GM23338 (cell line): ENCODE measurements at regions not wholly inside any gene's neighbourhood (a gene's known extent, or its start where the extent isn't known, plus 50 kb on each side); places are given as distances from the start of the nearest gene placed in this dataset.
A peak's percentile ranks its signal among the peaks of the same experiment; 100 is the strongest.

Source experiments
- ATAC-seq: fragments of 200-7000 bp; cut with Tn5 transposase; 3 replicates; pipeline ENCODE4 v1.9.1; 2020
- DNase-seq: peaks from one replicate; pipeline ENCODE4 v3.0.0-alpha.2; 2015; ENCODE audit warnings: low spot score
- H2AFZ ChIP-seq: fragments of 200-600 bp; sonication (generic); 2 replicates; pipeline ENCODE4 v1.8.0; 2016; ENCODE audit warnings: antibody characterized with exemption, mild to moderate bottlenecking, moderate library complexity
- H3F3A ChIP-seq: fragments of 200-600 bp; sonication (generic); replicated peaks from 2 replicates; pipeline ENCODE4 v1.8.0; 2017; ENCODE audit warnings: antibody characterized with exemption, mixed run types, low read depth
- H3K27ac ChIP-seq: fragments of 200-600 bp; sonication (generic); 2 replicates; pipeline ENCODE4 v1.6.1; 2016; ENCODE audit warnings: low read depth
- H3K27me3 ChIP-seq: fragments of 200-600 bp; sonication (generic); 2 replicates; pipeline ENCODE4 v1.8.0; 2016; ENCODE audit warnings: mild to moderate bottlenecking, mixed run types, moderate library complexity; ENCODE audit not compliant: insufficient read depth
- H3K36me3 ChIP-seq: fragments of 200-600 bp; sonication (generic); 2 replicates; pipeline ENCODE4 v1.8.0; 2016; ENCODE audit warnings: mild to moderate bottlenecking; ENCODE audit not compliant: insufficient read depth
- H3K4me1 ChIP-seq: fragments of 200-600 bp; sonication (generic); 2 replicates; pipeline ENCODE4 v1.8.0; 2016; ENCODE audit warnings: mild to moderate bottlenecking, moderate library complexity; ENCODE audit not compliant: insufficient read depth
- H3K4me2 ChIP-seq: fragments of 200-600 bp; sonication (generic); 2 replicates; pipeline ENCODE4 v1.7.1; 2017; ENCODE audit warnings: mixed run types
- H3K4me3 ChIP-seq: fragments of 200-600 bp; sonication (generic); 2 replicates; pipeline ENCODE4 v1.6.1; 2016; ENCODE audit warnings: mixed run types
- H3K79me2 ChIP-seq: fragments of 200-600 bp; sonication (generic); replicated peaks from 2 replicates; pipeline ENCODE4 v1.8.0; 2017; ENCODE audit warnings: mild to moderate bottlenecking; ENCODE audit not compliant: insufficient read depth
- H3K9me2 ChIP-seq: fragments of 200-600 bp; sonication (generic); 2 replicates; pipeline ENCODE4 v1.8.0; 2017; ENCODE audit not compliant: insufficient read depth
- H4K20me1 ChIP-seq: fragments of 200-600 bp; sonication (generic); replicated peaks from 2 replicates; pipeline ENCODE4 v1.8.0; 2017; ENCODE audit warnings: mild to moderate bottlenecking; ENCODE audit not compliant: insufficient read depth
- H3K27ac Mint-ChIP-seq: 2 replicates; pipeline ENCODE4 v1.8.0; 2020; ENCODE audit warnings: inconsistent platforms, mild to moderate bottlenecking, moderate library complexity, mixed read lengths
- H3K27me3 Mint-ChIP-seq: 3 replicates; pipeline ENCODE4 v1.8.0; 2022; ENCODE audit warnings: low read depth, mild to moderate bottlenecking, moderate library complexity, mixed read lengths, inconsistent platforms; ENCODE audit not compliant: insufficient read depth, poor library complexity
- H3K36me3 Mint-ChIP-seq: 3 replicates; pipeline ENCODE4 v1.8.0; 2021; ENCODE audit warnings: low read depth, mild to moderate bottlenecking, inconsistent platforms, moderate library complexity, mixed read lengths
- H3K4me1 Mint-ChIP-seq: 3 replicates; pipeline ENCODE4 v1.8.0; 2020; ENCODE audit warnings: mild to moderate bottlenecking, inconsistent platforms, mixed read lengths
- H3K4me3 Mint-ChIP-seq: 3 replicates; pipeline ENCODE4 v1.8.0; 2021; ENCODE audit warnings: moderate library complexity, mild to moderate bottlenecking, inconsistent platforms, mixed read lengths
- H3K9me3 Mint-ChIP-seq: 3 replicates; pipeline ENCODE4 v1.8.0; 2020; ENCODE audit warnings: moderate library complexity, mild to moderate bottlenecking, inconsistent platforms, mixed read lengths
- CREB1 ChIP-seq: fragments of 250-450 bp; sonication (Bioruptor Pico); IDR thresholded peaks from 2 replicates; pipeline ENCODE4 v1.5.0; 2020; ENCODE audit warnings: low read depth, mild to moderate bottlenecking, moderate library complexity
- CTCF ChIP-seq, 2 experiments: fragments of 200-600 bp in 1 of 2; sonication (generic) in 1 of 2; conservative IDR thresholded peaks; 2 replicates each; pipeline versions ENCODE4 v1.5.1 to v1.6.1; 2016 to 2017; ENCODE audit warnings: antibody characterized with exemption in 2 of 2, low read depth in 2 of 2, mild to moderate bottlenecking in 2 of 2, moderate library complexity in 1 of 2
- EZH2 ChIP-seq: fragments of 200-600 bp; sonication (generic); IDR thresholded peaks from one replicate; pipeline ENCODE4 v1.8.0; 2017; ENCODE audit warnings: antibody characterized with exemption, mild to moderate bottlenecking, low read depth; ENCODE audit not compliant: unreplicated experiment
- EZH2phosphoT487 ChIP-seq: fragments of 200-600 bp; sonication (generic); IDR thresholded peaks from one replicate; pipeline ENCODE4 v1.8.1; 2018; ENCODE audit warnings: antibody characterized with exemption; ENCODE audit not compliant: unreplicated experiment
- JUNB ChIP-seq: IDR thresholded peaks from one replicate; pipeline ENCODE4 v1.6.1; 2016; ENCODE audit warnings: antibody characterized with exemption; ENCODE audit not compliant: unreplicated experiment
- NANOG ChIP-seq: IDR thresholded peaks from 2 replicates; pipeline ENCODE4 v1.6.1; 2016; ENCODE audit warnings: antibody characterized with exemption, borderline replicate concordance
- POLR2AphosphoS5 ChIP-seq: IDR thresholded peaks from 2 replicates; pipeline ENCODE4 v1.6.1; 2016; ENCODE audit warnings: antibody characterized with exemption, low read depth
- STAT1 ChIP-seq: IDR thresholded peaks from one replicate; pipeline ENCODE4 v1.6.1; 2016; ENCODE audit warnings: antibody characterized with exemption; ENCODE audit not compliant: unreplicated experiment
- ZNF114 ChIP-seq: fragments of 250-450 bp; sonication (Bioruptor Pico); IDR thresholded peaks from 2 replicates; pipeline ENCODE4 v1.5.0; 2020; ENCODE audit warnings: mild to moderate bottlenecking, moderate library complexity
- ZNF331 ChIP-seq: fragments of 250-450 bp; sonication (Bioruptor Pico); IDR thresholded peaks from 2 replicates; pipeline ENCODE4 v1.5.0; 2020; ENCODE audit warnings: low read depth, mild to moderate bottlenecking, moderate library complexity
- TF ChIP-seq, protein P1 (sequence below): IDR thresholded peaks from one replicate; pipeline ENCODE4 v1.6.1; 2018; ENCODE audit warnings: antibody characterized with exemption; ENCODE audit not compliant: unreplicated experiment
- TF ChIP-seq, protein P2 (sequence below): fragments of 250-450 bp; sonication (Bioruptor Pico); IDR thresholded peaks from 2 replicates; pipeline ENCODE4 v1.5.0; 2020; ENCODE audit warnings: mild to moderate bottlenecking, moderate library complexity
- TF ChIP-seq, protein P3 (sequence below): IDR thresholded peaks from 2 replicates; pipeline ENCODE4 v1.6.1; 2016; ENCODE audit warnings: antibody characterized with exemption

DNA sequence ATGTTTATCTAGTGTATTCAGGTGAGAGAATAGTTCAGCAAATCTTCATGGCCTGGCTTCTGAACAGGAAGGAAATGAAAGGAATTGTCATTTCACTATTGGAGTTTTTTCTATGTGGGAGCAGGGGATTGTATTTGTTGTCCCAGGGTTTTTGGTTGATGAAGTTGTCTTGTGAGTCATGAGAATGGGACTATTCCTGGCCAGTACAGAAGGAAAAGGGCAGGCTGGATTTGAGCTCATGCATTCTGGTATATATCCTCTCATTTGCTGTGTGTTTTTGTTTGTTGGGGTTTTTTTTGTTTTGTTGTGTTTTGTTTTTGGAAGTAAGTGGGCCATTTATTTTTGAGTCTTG lies 101.2 kb upstream of the MKLN1 start:
- Histone ChIP-seq H3F3A (no peaks in the 10 kb centered on the region), H3K4me3 (no peak overlapping the region), H3K4me2 (no peak overlapping the region), H4K20me1 (no peaks in the 10 kb centered on the region), H3K27ac (no peak overlapping the region), H3K4me1 (no peaks in the 10 kb centered on the region), H3K36me3 (no peaks in the 10 kb centered on the region), H3K79me2 (no peaks in the 10 kb centered on the region), H3K9me2 (no peaks in the 10 kb centered on the region), H3K27me3 (no peaks in the 10 kb centered on the region), H2AFZ (peak overlapping the region; percentile 90; the same call in 1 of the 2 replicates)
- peaks cover 5% of the 10 kb centered on the region for H3K27me3 Mint-ChIP-seq
- no peaks in the 10 kb centered on the region for H3K36me3 Mint-ChIP-seq
- H3K4me3 Mint-ChIP-seq: no peak overlapping the region
- DNase-seq: no peak
- ATAC-seq: no peak
- H3K4me1 Mint-ChIP-seq: peaks cover 9% of the 10 kb centered on the region
- TF ChIP-seq ZNF114 (CRISPR knock-in tag): no peak
- TF ChIP-seq STAT1: no peak
- TF ChIP-seq POLR2AphosphoS5: no peak
- TF ChIP-seq JUNB: no peak
- TF ChIP-seq EZH2phosphoT487: no peak
- no peak for TF ChIP-seq EZH2
- TF ChIP-seq, protein P1, sequence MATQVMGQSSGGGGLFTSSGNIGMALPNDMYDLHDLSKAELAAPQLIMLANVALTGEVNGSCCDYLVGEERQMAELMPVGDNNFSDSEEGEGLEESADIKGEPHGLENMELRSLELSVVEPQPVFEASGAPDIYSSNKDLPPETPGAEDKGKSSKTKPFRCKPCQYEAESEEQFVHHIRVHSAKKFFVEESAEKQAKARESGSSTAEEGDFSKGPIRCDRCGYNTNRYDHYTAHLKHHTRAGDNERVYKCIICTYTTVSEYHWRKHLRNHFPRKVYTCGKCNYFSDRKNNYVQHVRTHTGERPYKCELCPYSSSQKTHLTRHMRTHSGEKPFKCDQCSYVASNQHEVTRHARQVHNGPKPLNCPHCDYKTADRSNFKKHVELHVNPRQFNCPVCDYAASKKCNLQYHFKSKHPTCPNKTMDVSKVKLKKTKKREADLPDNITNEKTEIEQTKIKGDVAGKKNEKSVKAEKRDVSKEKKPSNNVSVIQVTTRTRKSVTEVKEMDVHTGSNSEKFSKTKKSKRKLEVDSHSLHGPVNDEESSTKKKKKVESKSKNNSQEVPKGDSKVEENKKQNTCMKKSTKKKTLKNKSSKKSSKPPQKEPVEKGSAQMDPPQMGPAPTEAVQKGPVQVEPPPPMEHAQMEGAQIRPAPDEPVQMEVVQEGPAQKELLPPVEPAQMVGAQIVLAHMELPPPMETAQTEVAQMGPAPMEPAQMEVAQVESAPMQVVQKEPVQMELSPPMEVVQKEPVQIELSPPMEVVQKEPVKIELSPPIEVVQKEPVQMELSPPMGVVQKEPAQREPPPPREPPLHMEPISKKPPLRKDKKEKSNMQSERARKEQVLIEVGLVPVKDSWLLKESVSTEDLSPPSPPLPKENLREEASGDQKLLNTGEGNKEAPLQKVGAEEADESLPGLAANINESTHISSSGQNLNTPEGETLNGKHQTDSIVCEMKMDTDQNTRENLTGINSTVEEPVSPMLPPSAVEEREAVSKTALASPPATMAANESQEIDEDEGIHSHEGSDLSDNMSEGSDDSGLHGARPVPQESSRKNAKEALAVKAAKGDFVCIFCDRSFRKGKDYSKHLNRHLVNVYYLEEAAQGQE: no peak
- TF ChIP-seq ZNF331 (CRISPR knock-in tag): no peak
- TF ChIP-seq, protein P2, sequence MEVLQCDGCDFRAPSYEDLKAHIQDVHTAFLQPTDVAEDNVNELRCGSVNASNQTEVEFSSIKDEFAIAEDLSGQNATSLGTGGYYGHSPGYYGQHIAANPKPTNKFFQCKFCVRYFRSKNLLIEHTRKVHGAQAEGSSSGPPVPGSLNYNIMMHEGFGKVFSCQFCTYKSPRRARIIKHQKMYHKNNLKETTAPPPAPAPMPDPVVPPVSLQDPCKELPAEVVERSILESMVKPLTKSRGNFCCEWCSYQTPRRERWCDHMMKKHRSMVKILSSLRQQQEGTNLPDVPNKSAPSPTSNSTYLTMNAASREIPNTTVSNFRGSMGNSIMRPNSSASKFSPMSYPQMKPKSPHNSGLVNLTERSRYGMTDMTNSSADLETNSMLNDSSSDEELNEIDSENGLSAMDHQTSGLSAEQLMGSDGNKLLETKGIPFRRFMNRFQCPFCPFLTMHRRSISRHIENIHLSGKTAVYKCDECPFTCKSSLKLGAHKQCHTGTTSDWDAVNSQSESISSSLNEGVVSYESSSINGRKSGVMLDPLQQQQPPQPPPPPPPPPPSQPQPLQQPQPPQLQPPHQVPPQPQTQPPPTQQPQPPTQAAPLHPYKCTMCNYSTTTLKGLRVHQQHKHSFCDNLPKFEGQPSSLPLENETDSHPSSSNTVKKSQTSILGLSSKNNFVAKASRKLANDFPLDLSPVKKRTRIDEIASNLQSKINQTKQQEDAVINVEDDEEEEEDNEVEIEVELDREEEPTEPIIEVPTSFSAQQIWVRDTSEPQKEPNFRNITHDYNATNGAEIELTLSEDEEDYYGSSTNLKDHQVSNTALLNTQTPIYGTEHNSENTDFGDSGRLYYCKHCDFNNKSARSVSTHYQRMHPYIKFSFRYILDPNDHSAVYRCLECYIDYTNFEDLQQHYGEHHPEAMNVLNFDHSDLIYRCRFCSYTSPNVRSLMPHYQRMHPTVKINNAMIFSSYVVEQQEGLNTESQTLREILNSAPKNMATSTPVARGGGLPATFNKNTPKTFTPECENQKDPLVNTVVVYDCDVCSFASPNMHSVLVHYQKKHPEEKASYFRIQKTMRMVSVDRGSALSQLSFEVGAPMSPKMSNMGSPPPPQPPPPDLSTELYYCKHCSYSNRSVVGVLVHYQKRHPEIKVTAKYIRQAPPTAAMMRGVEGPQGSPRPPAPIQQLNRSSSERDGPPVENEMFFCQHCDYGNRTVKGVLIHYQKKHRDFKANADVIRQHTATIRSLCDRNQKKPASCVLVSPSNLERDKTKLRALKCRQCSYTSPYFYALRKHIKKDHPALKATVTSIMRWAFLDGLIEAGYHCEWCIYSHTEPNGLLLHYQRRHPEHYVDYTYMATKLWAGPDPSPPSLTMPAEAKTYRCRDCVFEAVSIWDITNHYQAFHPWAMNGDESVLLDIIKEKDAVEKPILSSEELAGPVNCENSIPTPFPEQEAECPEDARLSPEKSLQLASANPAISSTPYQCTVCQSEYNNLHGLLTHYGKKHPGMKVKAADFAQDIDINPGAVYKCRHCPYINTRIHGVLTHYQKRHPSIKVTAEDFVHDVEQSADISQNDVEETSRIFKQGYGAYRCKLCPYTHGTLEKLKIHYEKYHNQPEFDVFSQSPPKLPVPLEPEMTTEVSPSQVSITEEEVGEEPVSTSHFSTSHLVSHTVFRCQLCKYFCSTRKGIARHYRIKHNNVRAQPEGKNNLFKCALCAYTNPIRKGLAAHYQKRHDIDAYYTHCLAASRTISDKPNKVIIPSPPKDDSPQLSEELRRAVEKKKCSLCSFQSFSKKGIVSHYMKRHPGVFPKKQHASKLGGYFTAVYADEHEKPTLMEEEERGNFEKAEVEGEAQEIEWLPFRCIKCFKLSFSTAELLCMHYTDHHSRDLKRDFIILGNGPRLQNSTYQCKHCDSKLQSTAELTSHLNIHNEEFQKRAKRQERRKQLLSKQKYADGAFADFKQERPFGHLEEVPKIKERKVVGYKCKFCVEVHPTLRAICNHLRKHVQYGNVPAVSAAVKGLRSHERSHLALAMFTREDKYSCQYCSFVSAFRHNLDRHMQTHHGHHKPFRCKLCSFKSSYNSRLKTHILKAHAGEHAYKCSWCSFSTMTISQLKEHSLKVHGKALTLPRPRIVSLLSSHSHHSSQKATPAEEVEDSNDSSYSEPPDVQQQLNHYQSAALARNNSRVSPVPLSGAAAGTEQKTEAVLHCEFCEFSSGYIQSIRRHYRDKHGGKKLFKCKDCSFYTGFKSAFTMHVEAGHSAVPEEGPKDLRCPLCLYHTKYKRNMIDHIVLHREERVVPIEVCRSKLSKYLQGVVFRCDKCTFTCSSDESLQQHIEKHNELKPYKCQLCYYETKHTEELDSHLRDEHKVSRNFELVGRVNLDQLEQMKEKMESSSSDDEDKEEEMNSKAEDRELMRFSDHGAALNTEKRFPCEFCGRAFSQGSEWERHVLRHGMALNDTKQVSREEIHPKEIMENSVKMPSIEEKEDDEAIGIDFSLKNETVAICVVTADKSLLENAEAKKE (CRISPR knock-in tag): no peak
- no peak for TF ChIP-seq NANOG
- TF ChIP-seq, protein P3, sequence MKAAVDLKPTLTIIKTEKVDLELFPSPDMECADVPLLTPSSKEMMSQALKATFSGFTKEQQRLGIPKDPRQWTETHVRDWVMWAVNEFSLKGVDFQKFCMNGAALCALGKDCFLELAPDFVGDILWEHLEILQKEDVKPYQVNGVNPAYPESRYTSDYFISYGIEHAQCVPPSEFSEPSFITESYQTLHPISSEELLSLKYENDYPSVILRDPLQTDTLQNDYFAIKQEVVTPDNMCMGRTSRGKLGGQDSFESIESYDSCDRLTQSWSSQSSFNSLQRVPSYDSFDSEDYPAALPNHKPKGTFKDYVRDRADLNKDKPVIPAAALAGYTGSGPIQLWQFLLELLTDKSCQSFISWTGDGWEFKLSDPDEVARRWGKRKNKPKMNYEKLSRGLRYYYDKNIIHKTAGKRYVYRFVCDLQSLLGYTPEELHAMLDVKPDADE: no peak
- TF ChIP-seq CREB1: no peak
- no peak for TF ChIP-seq CTCF (conservative IDR thresholded peaks at IDR 0.05; ENCODE audit: low read depth in 2 of 2)
- no peak overlapping the region for H3K27ac Mint-ChIP-seq
- H3K9me3 Mint-ChIP-seq: no peaks in the 10 kb centered on the region
